ENCODE measurements at regions not wholly inside any gene's neighbourhood (a gene's known extent, or its start where the extent isn't known, plus 50 kb on each side); places are given as distances from the start of the nearest gene placed in this dataset.

- Mint-ChIP-seq H3K4me1 (no peaks in the 10 kb centered on the region), H3K36me3 (no peaks in the 10 kb centered on the region), H3K4me3 (no peak overlapping the region), H3K9me3 (peaks cover 0 to 2% (median 0%) of the 10 kb centered on the region in 8 donors), H3K27me3 (peaks cover 1% of the 10 kb centered on the region in 2 donors), H3K27ac (no peak overlapping the region)
- no peaks in the 10 kb centered on the region for H3K9me3 ChIP-seq (ENCODE audit: control insufficient read depth in 1 of 2, low read length in 2 of 2)
- H3K4me1 ChIP-seq (ENCODE audit: insufficient read depth, low read length) = no peaks in the 10 kb centered on the region
- H3K27ac ChIP-seq (ENCODE audit: low read depth, low read length) = no peak overlapping the region
- H3K4me3 ChIP-seq (ENCODE audit: low read length in 2 of 2) = no peak overlapping the region
- no peaks in the 10 kb centered on the region for H3K27me3 ChIP-seq (ENCODE audit: insufficient read depth, low read length)
- CTCF ChIA-PET (ENCODE audit: partially characterized antibody) = no interaction called here
- DNase-seq = no peak
- intact Hi-C loops (cut with micrococcal nuclease) = no loop called here
- H3K36me3 ChIP-seq (ENCODE audit: insufficient read depth, low read length) = no peaks in the 10 kb centered on the region
- POLR2A ChIA-PET (ENCODE audit: partially characterized antibody) = no interaction called here
Observed at GRCh38 chr17:10931133-10931532, 93.2 kb upstream of the PIRT start.

- Histone ChIP-seq H3K27ac (ENCODE audit: low read depth, low read length) (no peak overlapping the region), H3K27me3 (ENCODE audit: insufficient read depth, low read length) (no peaks in the 10 kb centered on the region), H3K4me3 (ENCODE audit: low read length in 2 of 2) (no peak overlapping the region), H3K36me3 (ENCODE audit: insufficient read depth, low read length) (no peaks in the 10 kb centered on the region), H3K4me1 (ENCODE audit: insufficient read depth, low read length) (no peaks in the 10 kb centered on the region), H3K9me3 (ENCODE audit: control insufficient read depth in 1 of 2, low read length in 2 of 2) (no peaks in the 10 kb centered on the region)
- Mint-ChIP-seq H3K9me3 (peaks cover 0 to 3% (median 0%) of the 10 kb centered on the region in 8 donors), H3K27ac (no peak overlapping the region), H3K4me3 (no peak overlapping the region), H3K27me3 (peaks cover 4 to 6% of the 10 kb centered on the region in 2 donors), H3K4me1 (no peaks in the 10 kb centered on the region), H3K36me3 (no peaks in the 10 kb centered on the region)
- CTCF ChIA-PET (ENCODE audit: partially characterized antibody) = no interaction called here
- POLR2A ChIA-PET (ENCODE audit: partially characterized antibody) = no interaction called here
- DNase-seq = no peak
- intact Hi-C loops (cut with micrococcal nuclease) = no loop called here
Observed at GRCh38 chr17:10927712-10928111, 89.8 kb upstream of the PIRT start.

- CTCF ChIA-PET (ENCODE audit: partially characterized antibody) = no interaction called here
Observed at GRCh38 chr17:10920558-10921108, 82.7 kb upstream of the PIRT start.

GRCh38 chr17:10907370-10907769 is 69.5 kb upstream of the PIRT start:
- Histone ChIP-seq H3K36me3 (ENCODE audit: insufficient read depth, low read length) (no peaks in the 10 kb centered on the region), H3K27me3 (ENCODE audit: insufficient read depth, low read length) (no peaks in the 10 kb centered on the region), H3K4me3 (ENCODE audit: low read length in 2 of 2) (no peak overlapping the region), H3K4me1 (ENCODE audit: insufficient read depth, low read length) (no peaks in the 10 kb centered on the region), H3K9me3 (ENCODE audit: control insufficient read depth in 1 of 2, low read length in 2 of 2) (no peaks in the 10 kb centered on the region), H3K27ac (ENCODE audit: low read depth, low read length) (no peak overlapping the region)
- H3K9me3 Mint-ChIP-seq = peaks cover 0 to 8% (median 6%) of the 10 kb centered on the region in 8 donors
- no peaks in the 10 kb centered on the region for H3K4me1 Mint-ChIP-seq
- ChIA-PET CTCF (ENCODE audit: partially characterized antibody) (no interaction called here), POLR2A (ENCODE audit: partially characterized antibody) (no interaction called here)
- intact Hi-C loops (cut with micrococcal nuclease) = no loop called here
- H3K27me3 Mint-ChIP-seq = peaks cover 7% of the 10 kb centered on the region in 2 donors
- no peaks in the 10 kb centered on the region for H3K36me3 Mint-ChIP-seq
- no peak overlapping the region for H3K4me3 Mint-ChIP-seq
- no peak for DNase-seq
- H3K27ac Mint-ChIP-seq = no peak overlapping the region

More at GRCh38 chr17:10920558-10921108, 82.7 kb upstream of the PIRT start:
- H3K27me3 ChIP-seq (ENCODE audit: insufficient read depth, low read length) = no peaks in the 10 kb centered on the region
- no peaks in the 10 kb centered on the region for H3K36me3 ChIP-seq (ENCODE audit: insufficient read depth, low read length)
- POLR2A ChIA-PET (ENCODE audit: partially characterized antibody) = no interaction called here
- H3K4me1 Mint-ChIP-seq = no peaks in the 10 kb centered on the region
- no peaks in the 10 kb centered on the region for H3K4me1 ChIP-seq (ENCODE audit: insufficient read depth, low read length)
- intact Hi-C loops (cut with micrococcal nuclease) = no loop called here
- H3K9me3 ChIP-seq (ENCODE audit: control insufficient read depth in 1 of 2, low read length in 2 of 2) = no peaks in the 10 kb centered on the region
- H3K4me3 Mint-ChIP-seq = no peak overlapping the region
- H3K27ac ChIP-seq (ENCODE audit: low read depth, low read length) = no peak overlapping the region
- peaks cover 0 to 3% (median 0%) of the 10 kb centered on the region in 8 donors for H3K9me3 Mint-ChIP-seq
- H3K27ac Mint-ChIP-seq = no peak overlapping the region
- DNase-seq = no peak
- H3K27me3 Mint-ChIP-seq = peaks cover under 1 to 3% of the 10 kb centered on the region in 2 donors
- H3K36me3 Mint-ChIP-seq = no peaks in the 10 kb centered on the region
- H3K4me3 ChIP-seq (ENCODE audit: low read length in 2 of 2) = no peak overlapping the region

GRCh38 chr17:10899281-10899680 is 61.4 kb upstream of the PIRT start:
- intact Hi-C loops (cut with micrococcal nuclease) = no loop called here
- Histone ChIP-seq H3K4me3 (ENCODE audit: low read length in 2 of 2) (no peak overlapping the region), H3K27ac (ENCODE audit: low read depth, low read length) (no peak overlapping the region), H3K36me3 (ENCODE audit: insufficient read depth, low read length) (no peaks in the 10 kb centered on the region), H3K9me3 (ENCODE audit: control insufficient read depth in 1 of 2, low read length in 2 of 2) (no peaks in the 10 kb centered on the region), H3K4me1 (ENCODE audit: insufficient read depth, low read length) (no peaks in the 10 kb centered on the region), H3K27me3 (ENCODE audit: insufficient read depth, low read length) (no peaks in the 10 kb centered on the region)
- no peaks in the 10 kb centered on the region for H3K36me3 Mint-ChIP-seq
- CTCF ChIA-PET (ENCODE audit: partially characterized antibody) = interaction anchor here (1.3 kb wide), 1 partner anchor 24 kb away, joined by 3 read pairs; no protein-coding TSS in a partner anchor
- POLR2A ChIA-PET (ENCODE audit: partially characterized antibody) = no interaction called here
- no peak for DNase-seq
- no peaks in the 10 kb centered on the region for H3K4me1 Mint-ChIP-seq
- H3K9me3 Mint-ChIP-seq = no peaks in the 10 kb centered on the region
- no peak overlapping the region for H3K4me3 Mint-ChIP-seq
- no peaks in the 10 kb centered on the region for H3K27me3 Mint-ChIP-seq
- no peak overlapping the region for H3K27ac Mint-ChIP-seq

GRCh38 chr17:10894220-10894619 is 56.3 kb upstream of the PIRT start:
- Histone ChIP-seq H3K36me3 (ENCODE audit: insufficient read depth, low read length) (no peaks in the 10 kb centered on the region), H3K27me3 (ENCODE audit: insufficient read depth, low read length) (no peaks in the 10 kb centered on the region), H3K9me3 (ENCODE audit: control insufficient read depth in 1 of 2, low read length in 2 of 2) (no peaks in the 10 kb centered on the region), H3K4me1 (ENCODE audit: insufficient read depth, low read length) (no peaks in the 10 kb centered on the region), H3K4me3 (ENCODE audit: low read length in 2 of 2) (no peak overlapping the region), H3K27ac (ENCODE audit: low read depth, low read length) (no peak overlapping the region)
- Mint-ChIP-seq H3K4me1 (no peaks in the 10 kb centered on the region), H3K27me3 (peaks cover 5 to 15% of the 10 kb centered on the region in 2 donors), H3K27ac (no peak overlapping the region), H3K9me3 (peaks cover 0 to 6% (median 0%) of the 10 kb centered on the region in 8 donors), H3K36me3 (no peaks in the 10 kb centered on the region), H3K4me3 (no peak overlapping the region)
- ChIA-PET POLR2A (ENCODE audit: partially characterized antibody) (no interaction called here), CTCF (ENCODE audit: partially characterized antibody) (no interaction called here)
- DNase-seq = no peak
- intact Hi-C loops (cut with micrococcal nuclease) = no loop called here

GRCh38 chr17:10888858-10889257 is 51.0 kb upstream of the PIRT start:
- intact Hi-C loops (cut with micrococcal nuclease) = no loop called here
- Mint-ChIP-seq H3K9me3 (peaks cover 0 to 6% (median 2%) of the 10 kb centered on the region in 8 donors), H3K36me3 (no peaks in the 10 kb centered on the region), H3K27me3 (peaks cover 9 to 17% of the 10 kb centered on the region in 2 donors), H3K4me3 (no peak overlapping the region), H3K27ac (no peak overlapping the region), H3K4me1 (no peaks in the 10 kb centered on the region)
- H3K27ac ChIP-seq (ENCODE audit: low read depth, low read length) = no peak overlapping the region
- H3K36me3 ChIP-seq (ENCODE audit: insufficient read depth, low read length) = no peaks in the 10 kb centered on the region
- H3K9me3 ChIP-seq (ENCODE audit: control insufficient read depth in 1 of 2, low read length in 2 of 2) = no peaks in the 10 kb centered on the region
- no peaks in the 10 kb centered on the region for H3K4me1 ChIP-seq (ENCODE audit: insufficient read depth, low read length)
- ChIA-PET CTCF (ENCODE audit: partially characterized antibody) (no interaction called here), POLR2A (ENCODE audit: partially characterized antibody) (no interaction called here)
- DNase-seq = no peak
- no peaks in the 10 kb centered on the region for H3K27me3 ChIP-seq (ENCODE audit: insufficient read depth, low read length)
- H3K4me3 ChIP-seq (ENCODE audit: low read length in 2 of 2) = no peak overlapping the region

Data from CD4-positive, alpha-beta memory T cell (primary cell).